ENCODE measurements at regions not wholly inside any gene's neighbourhood (a gene's known extent, or its start where the extent isn't known, plus 50 kb on each side); places are given as distances from the start of the nearest gene placed in this dataset.

DNA sequence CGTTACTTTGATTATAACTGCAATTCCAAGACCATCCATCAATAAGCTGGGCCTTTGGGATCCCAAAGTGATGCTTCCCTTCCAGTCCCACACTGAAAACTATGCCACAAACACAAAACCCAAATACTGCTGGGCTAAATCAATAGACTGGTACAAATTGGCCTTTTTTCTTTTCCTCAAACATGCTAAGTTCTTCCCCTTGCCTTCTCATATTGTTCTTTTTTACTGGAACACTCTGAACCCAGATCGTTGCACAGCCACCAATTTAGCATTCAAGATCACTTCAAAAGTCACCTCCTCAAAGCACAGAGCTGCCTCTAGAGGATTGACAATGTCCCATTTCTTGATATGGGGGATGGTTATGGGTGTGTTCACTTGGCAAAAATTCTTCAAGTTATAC is 66.0 kb downstream of the ACTL7B start:
- TF ChIP-seq, protein P1, sequence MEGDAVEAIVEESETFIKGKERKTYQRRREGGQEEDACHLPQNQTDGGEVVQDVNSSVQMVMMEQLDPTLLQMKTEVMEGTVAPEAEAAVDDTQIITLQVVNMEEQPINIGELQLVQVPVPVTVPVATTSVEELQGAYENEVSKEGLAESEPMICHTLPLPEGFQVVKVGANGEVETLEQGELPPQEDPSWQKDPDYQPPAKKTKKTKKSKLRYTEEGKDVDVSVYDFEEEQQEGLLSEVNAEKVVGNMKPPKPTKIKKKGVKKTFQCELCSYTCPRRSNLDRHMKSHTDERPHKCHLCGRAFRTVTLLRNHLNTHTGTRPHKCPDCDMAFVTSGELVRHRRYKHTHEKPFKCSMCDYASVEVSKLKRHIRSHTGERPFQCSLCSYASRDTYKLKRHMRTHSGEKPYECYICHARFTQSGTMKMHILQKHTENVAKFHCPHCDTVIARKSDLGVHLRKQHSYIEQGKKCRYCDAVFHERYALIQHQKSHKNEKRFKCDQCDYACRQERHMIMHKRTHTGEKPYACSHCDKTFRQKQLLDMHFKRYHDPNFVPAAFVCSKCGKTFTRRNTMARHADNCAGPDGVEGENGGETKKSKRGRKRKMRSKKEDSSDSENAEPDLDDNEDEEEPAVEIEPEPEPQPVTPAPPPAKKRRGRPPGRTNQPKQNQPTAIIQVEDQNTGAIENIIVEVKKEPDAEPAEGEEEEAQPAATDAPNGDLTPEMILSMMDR (conservative IDR thresholded peaks at IDR 0.05; ENCODE audit: low read depth, low read length): no peak
- TF ChIP-seq EZH2 (IDR thresholded peaks at IDR 0.05; ENCODE audit: low read length, unreplicated experiment) (no peak), EZH2phosphoT487 (IDR thresholded peaks at IDR 0.05; ENCODE audit: borderline replicate concordance, low read length) (no peak)
